OCI-LY7 (cell line): ENCODE measurements at regions not wholly inside any gene's neighbourhood (a gene's known extent, or its start where the extent isn't known, plus 50 kb on each side); places are given as distances from the start of the nearest gene placed in this dataset.

Source experiments
- BruUV-seq: library from RNA; stranded (reverse); fragments of 400-500 nt; replicated peaks from 2 replicates; lab custom pipeline; 2021; lab: Mats Ljungman, UMichigan
- CTCF ChIA-PET: fragments of 300-600 bp; sonication (Branson Sonifier 250); formaldehyde crosslinking; loops from one replicate; lab custom pipeline; 2022; ENCODE audit warnings: antibody characterized with exemption; ENCODE audit not compliant: unreplicated experiment; lab: Charles Lee
- POLR2A ChIA-PET: fragments of 300-600 bp; sonication (Branson Sonifier 250); formaldehyde crosslinking; loops from one replicate; lab custom pipeline; 2022; ENCODE audit warnings: antibody characterized with exemption; lab: Charles Lee
- DNase-seq: peaks from one replicate; pipeline ENCODE4 v3.0.0-alpha.2; 2015; ENCODE audit warnings: low spot score
- H2AFZ ChIP-seq: fragments of 200-600 bp; sonication (generic), shearing (Covaris generic); 2 replicates; pipeline ENCODE4 v1.6.1; 2014; ENCODE audit warnings: mild to moderate bottlenecking, antibody characterized with exemption, low read length, moderate library complexity
- H3K27ac ChIP-seq: fragments of 200-600 bp; sonication (generic); 2 replicates; pipeline ENCODE4 v1.5.1; 2014; ENCODE audit warnings: mixed run types, low read depth, mild to moderate bottlenecking, moderate library complexity, low read length, inconsistent platforms; ENCODE audit not compliant: poor library complexity, severe bottlenecking
- H3K36me3 ChIP-seq: fragments of 200-600 bp; sonication (generic); 2 replicates; pipeline ENCODE4 v1.6.1; 2014; ENCODE audit warnings: mild to moderate bottlenecking, antibody characterized with exemption, low read length, moderate library complexity, mixed read lengths; ENCODE audit not compliant: insufficient read depth
- H3K4me1 ChIP-seq: fragments of 200-600 bp; sonication (generic); 2 replicates; pipeline ENCODE4 v1.5.1; 2014; ENCODE audit warnings: mild to moderate bottlenecking, low read length; ENCODE audit not compliant: insufficient read depth, poor library complexity, severe bottlenecking
- H3K4me2 ChIP-seq: fragments of 200-600 bp; sonication (generic); 2 replicates; pipeline ENCODE4 v1.6.1; 2014; ENCODE audit warnings: mild to moderate bottlenecking, low read length
- H3K4me3 ChIP-seq: fragments of 200-600 bp; sonication (generic); 2 replicates; pipeline ENCODE4 v1.5.1; 2014; ENCODE audit warnings: mild to moderate bottlenecking, low read depth, low read length; ENCODE audit not compliant: poor library complexity, severe bottlenecking
- H3K79me2 ChIP-seq: fragments of 200-600 bp; sonication (generic); 2 replicates; pipeline ENCODE4 v1.6.1; 2016; ENCODE audit warnings: low read depth, mild to moderate bottlenecking, low read length, moderate library complexity, mixed read lengths; ENCODE audit not compliant: insufficient read depth
- H3K9me2 ChIP-seq: fragments of 200-600 bp; sonication (generic); 2 replicates; pipeline ENCODE4 v1.6.1; 2016; ENCODE audit warnings: mild to moderate bottlenecking, low read length, mixed read lengths; ENCODE audit not compliant: insufficient read depth
- H3K9me3 ChIP-seq: fragments of 200-600 bp; sonication (generic); 2 replicates; pipeline ENCODE4 v1.6.1; 2014; ENCODE audit warnings: mild to moderate bottlenecking, mixed run types, low read length, mixed read lengths
- H4K20me1 ChIP-seq: fragments of 200-600 bp; sonication (generic); 2 replicates; pipeline ENCODE4 v1.6.1; 2014; ENCODE audit warnings: mild to moderate bottlenecking, antibody characterized with exemption, low read length, moderate library complexity, mixed read lengths; ENCODE audit not compliant: insufficient read depth
- EZH2phosphoT487 ChIP-seq: fragments of 200-600 bp; sonication (generic); IDR thresholded peaks from 2 replicates; pipeline ENCODE4 v1.6.1; 2018; ENCODE audit warnings: low read depth, borderline replicate concordance, mild to moderate bottlenecking, mixed run types, antibody characterized with exemption, low read length, moderate library complexity, mixed read lengths
- intact Hi-C: fragments of 100-400 bp; cut with micrococcal nuclease; formaldehyde crosslinking; loops from one replicate; pipeline ENCODE4 v1.10.0; 2022; ENCODE audit not compliant: unreplicated experiment
- TF ChIP-seq, protein P1 (sequence below): fragments of 200-600 bp; sonication (generic); conservative IDR thresholded peaks from 2 replicates; pipeline ENCODE4 v1.5.1; 2014; ENCODE audit warnings: mild to moderate bottlenecking, antibody characterized with exemption, low read length, moderate library complexity, mixed read lengths

DNA sequence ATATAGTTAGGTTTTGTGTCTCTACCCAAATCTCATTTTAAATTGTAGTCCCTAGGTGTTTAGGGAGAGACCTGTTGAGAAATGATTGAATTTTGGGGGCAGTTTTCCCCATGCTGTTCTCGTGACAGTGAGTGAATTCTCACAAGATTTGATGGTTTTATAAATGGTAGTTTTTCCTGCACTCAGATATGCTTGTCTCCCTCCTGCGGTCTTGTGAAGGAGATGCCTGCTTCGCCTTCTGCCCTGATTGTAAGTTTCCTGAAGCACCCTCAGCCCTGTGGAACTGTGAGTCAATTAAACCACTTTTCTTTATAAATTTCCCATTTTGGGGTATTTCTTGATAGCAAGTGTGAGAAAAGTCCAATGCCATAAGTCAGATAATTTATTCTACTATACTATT is 1977.5 kb upstream of the PCDH20 start:
- Histone ChIP-seq H3K9me2 (no peaks in the 10 kb centered on the region), H3K36me3 (no peaks in the 10 kb centered on the region), H3K79me2 (no peaks in the 10 kb centered on the region), H4K20me1 (no peaks in the 10 kb centered on the region), H3K4me3 (no peak overlapping the region), H3K4me2 (no peak overlapping the region), H3K27ac (no peak overlapping the region), H3K4me1 (no peaks in the 10 kb centered on the region), H3K9me3 (no peaks in the 10 kb centered on the region), H2AFZ (no peak overlapping the region)
- no peak for DNase-seq
- intact Hi-C loops, result no loop called here
- TF ChIP-seq, protein P1, sequence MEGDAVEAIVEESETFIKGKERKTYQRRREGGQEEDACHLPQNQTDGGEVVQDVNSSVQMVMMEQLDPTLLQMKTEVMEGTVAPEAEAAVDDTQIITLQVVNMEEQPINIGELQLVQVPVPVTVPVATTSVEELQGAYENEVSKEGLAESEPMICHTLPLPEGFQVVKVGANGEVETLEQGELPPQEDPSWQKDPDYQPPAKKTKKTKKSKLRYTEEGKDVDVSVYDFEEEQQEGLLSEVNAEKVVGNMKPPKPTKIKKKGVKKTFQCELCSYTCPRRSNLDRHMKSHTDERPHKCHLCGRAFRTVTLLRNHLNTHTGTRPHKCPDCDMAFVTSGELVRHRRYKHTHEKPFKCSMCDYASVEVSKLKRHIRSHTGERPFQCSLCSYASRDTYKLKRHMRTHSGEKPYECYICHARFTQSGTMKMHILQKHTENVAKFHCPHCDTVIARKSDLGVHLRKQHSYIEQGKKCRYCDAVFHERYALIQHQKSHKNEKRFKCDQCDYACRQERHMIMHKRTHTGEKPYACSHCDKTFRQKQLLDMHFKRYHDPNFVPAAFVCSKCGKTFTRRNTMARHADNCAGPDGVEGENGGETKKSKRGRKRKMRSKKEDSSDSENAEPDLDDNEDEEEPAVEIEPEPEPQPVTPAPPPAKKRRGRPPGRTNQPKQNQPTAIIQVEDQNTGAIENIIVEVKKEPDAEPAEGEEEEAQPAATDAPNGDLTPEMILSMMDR, result no peak
- no peak for TF ChIP-seq EZH2phosphoT487
- no TSS peak for BruUV-seq
- ChIA-PET POLR2A (no interaction called here), CTCF (no interaction called here)

DNA sequence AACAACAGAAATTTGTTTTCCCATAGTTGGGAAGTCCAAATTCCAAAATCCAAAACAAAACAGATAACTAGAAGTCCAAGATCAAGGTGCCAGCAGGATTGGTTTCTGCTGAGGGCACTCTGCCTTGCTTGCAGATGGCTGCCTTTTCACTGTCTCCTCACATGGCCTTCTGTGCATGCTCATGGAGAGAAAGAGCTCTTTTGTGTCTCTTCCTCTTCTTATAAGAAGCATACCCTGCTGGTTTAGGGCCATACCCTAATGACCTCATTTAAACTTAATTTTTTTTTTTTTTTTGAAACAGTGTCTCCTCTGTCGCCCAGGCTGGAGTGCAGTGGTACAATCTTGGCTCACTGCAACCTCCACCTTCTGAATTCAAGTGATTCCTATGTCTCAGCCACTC is 1974.1 kb upstream of the PCDH20 start:
- Histone ChIP-seq H3K9me2 (no peaks in the 10 kb centered on the region), H3K4me3 (no peak overlapping the region), H4K20me1 (no peaks in the 10 kb centered on the region), H3K27ac (no peak overlapping the region), H3K36me3 (no peaks in the 10 kb centered on the region), H3K9me3 (no peaks in the 10 kb centered on the region), H3K79me2 (no peaks in the 10 kb centered on the region), H2AFZ (no peak overlapping the region), H3K4me1 (no peaks in the 10 kb centered on the region), H3K4me2 (no peak overlapping the region)
- CTCF ChIA-PET, result no interaction called here
- no TSS peak for BruUV-seq
- POLR2A ChIA-PET, result interaction anchor here (0.7 to 0.8 kb wide), 2 partner anchors 78 to 1593 kb away, joined by 3 to 4 read pairs; no protein-coding TSS in a partner anchor
- TF ChIP-seq EZH2phosphoT487, result no peak
- TF ChIP-seq, protein P1, result no peak
- intact Hi-C loops, result no loop called here
- DNase-seq, result no peak

DNA sequence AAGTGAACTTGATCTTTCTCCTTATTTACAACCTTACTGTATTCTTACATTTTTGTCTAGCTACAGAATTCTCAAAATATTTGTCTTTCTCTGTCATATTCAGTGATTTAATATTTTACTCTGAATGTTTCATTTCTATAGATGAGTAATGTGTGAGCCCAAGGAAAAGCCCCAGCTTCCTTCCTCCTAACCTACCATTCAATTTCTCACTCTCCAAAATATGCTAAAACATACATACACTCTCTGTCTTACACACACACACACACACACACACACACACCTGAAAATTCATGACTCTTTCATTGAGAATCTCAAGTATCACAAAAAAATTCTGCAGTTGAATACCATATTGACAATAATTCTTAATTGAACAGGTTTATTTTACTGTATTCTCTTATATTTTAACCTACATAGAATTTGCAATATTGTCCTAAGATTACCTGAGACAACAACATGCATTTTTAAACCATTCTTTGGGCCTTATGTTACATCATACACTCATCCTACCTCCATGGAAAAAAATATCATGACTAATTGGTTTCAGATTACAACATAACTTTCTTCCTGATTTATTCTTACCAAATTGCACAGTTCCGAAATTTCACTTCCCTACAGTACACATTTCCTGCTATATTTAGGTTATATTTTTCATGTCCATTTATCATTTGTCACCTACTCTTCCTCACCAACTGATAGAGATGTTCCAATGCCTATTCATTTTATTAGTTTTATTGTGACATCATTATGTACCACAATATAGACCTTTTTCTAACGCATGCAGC is 1965.6 kb upstream of the PCDH20 start:
- no peaks in the 10 kb centered on the region for H3K9me2 ChIP-seq
- ChIA-PET CTCF (no interaction called here), POLR2A (no interaction called here)
- no TSS peak for BruUV-seq
- H3K4me1 ChIP-seq, result no peaks in the 10 kb centered on the region
- no peaks in the 10 kb centered on the region for H3K36me3 ChIP-seq
- no peaks in the 10 kb centered on the region for H4K20me1 ChIP-seq
- H3K27ac ChIP-seq, result no peak overlapping the region
- no peaks in the 10 kb centered on the region for H3K9me3 ChIP-seq
- H3K4me3 ChIP-seq, result no peak overlapping the region
- no peak overlapping the region for H2AFZ ChIP-seq
- no peak for DNase-seq
- TF ChIP-seq, protein P1, result no peak
- TF ChIP-seq EZH2phosphoT487, result no peak
- intact Hi-C loops, result no loop called here
- no peak overlapping the region for H3K4me2 ChIP-seq
- no peaks in the 10 kb centered on the region for H3K79me2 ChIP-seq
